OCI-M1 (cell line): ENCODE measurements at regions not wholly inside any gene's neighbourhood (a gene's known extent, or its start where the extent isn't known, plus 50 kb on each side); places are given as distances from the start of the nearest gene placed in this dataset.
A peak's percentile ranks its signal among the peaks of the same experiment; 100 is the strongest.

Experiments used
- DNase-seq: peaks from one replicate; lab custom pipeline; 2025; lab: John Stamatoyannopoulos, UW

- no peak for DNase-seq
These were observed 57.6 kb upstream of the ARGLU1 start for GRCh38 chr13:106625578-106625977.

GRCh38 chr13:106623799-106624460 is 56.0 kb upstream of the ARGLU1 start:
- DNase-seq, result no peak

GRCh38 chr13:106621833-106622232 is 53.9 kb upstream of the ARGLU1 start:
- no peak for DNase-seq

GRCh38 chr13:106619688-106620555 is 52.0 kb upstream of the ARGLU1 start:
- peak; percentile 77 for DNase-seq
